Adrenal gland (tissue), 5 donors: ENCODE measurements at regions not wholly inside any gene's neighbourhood (a gene's known extent, or its start where the extent isn't known, plus 50 kb on each side); places are given as distances from the start of the nearest gene placed in this dataset.
"Not testable (repeated sequence)": the region's sequence is repeated elsewhere in the genome, so short reads cannot be mapped to it uniquely, and the experiment has no call there.

Experiments used
- POLR2A ChIP-seq, 2 donors: fragments of 450-650 bp; IDR thresholded peaks; one replicate each; pipeline ENCODE4 v1.6.1; 2017; ENCODE audit warnings: antibody characterized with exemption in 2 of 2, mild to moderate bottlenecking in 2 of 2, moderate library complexity in 1 of 2
- TF ChIP-seq, protein P1 (sequence below), 6 experiments: fragments of 450-650 bp in 4 of 6; fragments of 200-600 bp in 2 of 6; sonication (generic) in 1 of 6; IDR thresholded peaks; 1 replicate in 5 of 6; 2 replicates in 1 of 6; pipeline versions ENCODE4 v1.5.1 to v1.8.0; 2016 to 2021; ENCODE audit warnings: antibody characterized with exemption in 6 of 6, mild to moderate bottlenecking in 2 of 6, moderate library complexity in 1 of 6
- donor health status: DM: no; HTN: no; CAD: no.

DNA sequence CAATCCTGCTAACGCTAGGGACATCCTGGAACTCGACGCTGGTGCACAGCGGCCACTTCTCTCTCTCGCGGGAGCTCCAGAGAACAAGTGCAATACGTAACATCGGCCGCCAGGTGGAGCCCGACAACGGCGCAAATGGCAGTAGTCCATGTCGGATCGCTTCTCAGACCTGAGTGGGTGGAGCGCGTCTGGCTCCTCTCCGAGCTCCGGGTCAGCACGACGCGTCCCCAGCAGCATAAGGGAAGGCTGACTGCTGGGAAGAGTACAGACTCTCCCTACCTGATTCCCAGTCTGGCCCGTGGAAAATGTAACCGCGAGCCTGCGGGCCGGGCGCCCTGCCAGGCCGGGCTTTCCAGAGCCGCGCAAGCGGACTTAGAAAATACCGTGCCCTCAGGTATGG lies 1725.8 kb downstream of the SPATA31A7 start:
- not testable (repeated sequence) for TF ChIP-seq POLR2A (IDR thresholded peaks at IDR 0.05)
- TF ChIP-seq, protein P1, sequence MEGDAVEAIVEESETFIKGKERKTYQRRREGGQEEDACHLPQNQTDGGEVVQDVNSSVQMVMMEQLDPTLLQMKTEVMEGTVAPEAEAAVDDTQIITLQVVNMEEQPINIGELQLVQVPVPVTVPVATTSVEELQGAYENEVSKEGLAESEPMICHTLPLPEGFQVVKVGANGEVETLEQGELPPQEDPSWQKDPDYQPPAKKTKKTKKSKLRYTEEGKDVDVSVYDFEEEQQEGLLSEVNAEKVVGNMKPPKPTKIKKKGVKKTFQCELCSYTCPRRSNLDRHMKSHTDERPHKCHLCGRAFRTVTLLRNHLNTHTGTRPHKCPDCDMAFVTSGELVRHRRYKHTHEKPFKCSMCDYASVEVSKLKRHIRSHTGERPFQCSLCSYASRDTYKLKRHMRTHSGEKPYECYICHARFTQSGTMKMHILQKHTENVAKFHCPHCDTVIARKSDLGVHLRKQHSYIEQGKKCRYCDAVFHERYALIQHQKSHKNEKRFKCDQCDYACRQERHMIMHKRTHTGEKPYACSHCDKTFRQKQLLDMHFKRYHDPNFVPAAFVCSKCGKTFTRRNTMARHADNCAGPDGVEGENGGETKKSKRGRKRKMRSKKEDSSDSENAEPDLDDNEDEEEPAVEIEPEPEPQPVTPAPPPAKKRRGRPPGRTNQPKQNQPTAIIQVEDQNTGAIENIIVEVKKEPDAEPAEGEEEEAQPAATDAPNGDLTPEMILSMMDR (IDR thresholded peaks at IDR 0.05): not testable (repeated sequence)
